Glutamatergic neuron (in vitro differentiated cells): ENCODE measurements at regions not wholly inside any gene's neighbourhood (a gene's known extent, or its start where the extent isn't known, plus 50 kb on each side); places are given as distances from the start of the nearest gene placed in this dataset.

Experiments
- DNase-seq: peaks from one replicate; pipeline ENCODE4 v3.0.0; 2022
- H3K27ac Mint-ChIP-seq: one replicate; pipeline ENCODE4 v1.8.0; 2020; ENCODE audit warnings: mild to moderate bottlenecking, mixed read lengths, inconsistent platforms; ENCODE audit not compliant: unreplicated experiment
- H3K27me3 Mint-ChIP-seq: one replicate; pipeline ENCODE4 v1.8.0; 2020; ENCODE audit warnings: mild to moderate bottlenecking, moderate library complexity, mixed read lengths, inconsistent platforms; ENCODE audit not compliant: unreplicated experiment
- H3K36me3 Mint-ChIP-seq: one replicate; pipeline ENCODE4 v1.8.0; 2020; ENCODE audit warnings: mild to moderate bottlenecking, mixed read lengths, inconsistent platforms; ENCODE audit not compliant: unreplicated experiment
- H3K4me1 Mint-ChIP-seq: one replicate; pipeline ENCODE4 v1.8.0; 2020; ENCODE audit warnings: mild to moderate bottlenecking, low read depth, mixed read lengths, inconsistent platforms; ENCODE audit not compliant: unreplicated experiment
- H3K4me3 Mint-ChIP-seq: one replicate; pipeline ENCODE4 v1.8.0; 2020; ENCODE audit warnings: mild to moderate bottlenecking, mixed read lengths, inconsistent platforms; ENCODE audit not compliant: unreplicated experiment
- H3K9me3 Mint-ChIP-seq: one replicate; pipeline ENCODE4 v1.8.0; 2020; ENCODE audit warnings: mild to moderate bottlenecking, moderate library complexity, mixed read lengths, inconsistent platforms; ENCODE audit not compliant: unreplicated experiment
- CTCF ChIP-seq: fragments of 200-600 bp; sonication (generic); IDR thresholded peaks from one replicate; pipeline ENCODE4 v1.5.0; 2021; ENCODE audit not compliant: partially characterized antibody, unreplicated experiment

DNA sequence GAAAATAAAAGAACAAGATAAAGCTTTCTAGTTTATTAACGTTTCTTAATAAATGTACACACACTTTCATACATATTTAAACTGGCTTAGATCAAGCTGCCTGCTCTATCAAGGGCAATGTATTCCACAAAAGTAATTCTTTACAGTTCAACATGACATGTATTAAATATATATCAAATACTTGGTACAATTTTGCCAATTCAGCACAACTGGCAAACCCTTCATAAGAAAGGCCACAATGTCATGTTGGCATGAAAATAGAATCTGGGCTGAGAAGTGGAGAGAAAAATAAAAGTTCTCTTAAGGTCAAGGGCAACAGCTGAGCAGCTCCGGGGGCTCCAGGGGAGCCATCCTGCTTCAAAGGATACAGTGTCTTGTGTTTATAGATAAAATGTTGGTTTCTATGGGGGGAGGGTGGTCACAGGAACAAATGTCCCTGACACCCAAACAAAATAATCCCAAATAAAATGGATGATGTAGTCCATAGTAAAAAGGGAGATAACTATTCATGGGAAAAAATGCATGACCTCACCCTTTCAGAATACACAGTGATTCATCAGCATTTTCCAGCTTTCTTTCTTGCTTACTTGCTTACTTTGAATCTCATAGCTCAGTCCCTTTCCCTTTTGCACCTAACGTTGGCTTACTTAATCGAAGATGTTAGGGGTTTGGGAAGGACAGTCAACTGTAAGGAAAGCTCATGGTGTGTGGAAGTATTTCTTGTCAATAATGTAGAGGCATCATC is 494.9 kb downstream of the NYAP2 start:
- H3K36me3 Mint-ChIP-seq, result no peaks in the 10 kb centered on the region
- H3K4me3 Mint-ChIP-seq, result no peak overlapping the region
- H3K27ac Mint-ChIP-seq, result no peak overlapping the region
- DNase-seq, result no peak
- no peak for TF ChIP-seq CTCF
- no peaks in the 10 kb centered on the region for H3K4me1 Mint-ChIP-seq
- no peaks in the 10 kb centered on the region for H3K9me3 Mint-ChIP-seq
- no peaks in the 10 kb centered on the region for H3K27me3 Mint-ChIP-seq

DNA sequence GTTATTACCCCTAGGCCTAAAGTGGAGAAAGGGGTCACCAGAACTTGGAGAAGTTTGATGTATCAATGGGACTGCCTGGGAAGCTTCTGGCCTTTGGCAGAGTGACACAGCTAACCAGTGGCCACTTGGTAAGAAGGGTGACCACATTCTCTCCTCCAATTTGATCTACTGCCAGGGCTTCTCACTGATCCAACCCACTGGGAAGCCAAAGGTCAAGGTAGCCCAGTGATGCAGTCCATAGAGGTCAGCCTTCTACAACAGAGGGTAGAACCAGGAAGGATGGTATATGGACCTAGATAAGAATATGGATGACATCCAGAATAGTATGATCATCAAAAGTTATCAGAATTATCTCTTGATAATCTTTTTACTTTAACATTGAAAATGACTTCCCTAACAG is 493.6 kb downstream of the NYAP2 start:
- H3K27me3 Mint-ChIP-seq, result no peaks in the 10 kb centered on the region
- no peak overlapping the region for H3K4me3 Mint-ChIP-seq
- no peaks in the 10 kb centered on the region for H3K4me1 Mint-ChIP-seq
- H3K9me3 Mint-ChIP-seq, result no peaks in the 10 kb centered on the region
- DNase-seq, result no peak
- no peaks in the 10 kb centered on the region for H3K36me3 Mint-ChIP-seq
- H3K27ac Mint-ChIP-seq, result no peak overlapping the region
- no peak for TF ChIP-seq CTCF

DNA sequence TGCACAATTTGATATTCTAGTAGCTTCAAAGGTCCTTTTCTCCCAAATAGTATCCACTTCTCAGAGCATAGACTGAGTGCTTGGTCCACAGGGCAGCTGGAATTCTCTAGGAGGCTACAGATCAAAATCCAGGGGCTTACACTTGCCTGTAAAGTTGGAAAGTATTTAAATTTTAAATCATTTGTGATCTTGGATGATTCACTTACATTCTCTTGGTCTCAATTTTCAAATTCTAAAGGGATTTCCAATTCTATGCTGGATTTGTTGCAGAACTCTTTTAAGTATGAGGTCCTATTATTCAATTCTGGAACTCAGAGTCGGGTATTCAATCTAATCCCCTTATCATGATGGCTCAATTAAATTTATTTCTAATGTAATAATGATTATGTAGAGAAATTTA is 492.3 kb downstream of the NYAP2 start:
- no peaks in the 10 kb centered on the region for H3K36me3 Mint-ChIP-seq
- DNase-seq, result no peak
- no peaks in the 10 kb centered on the region for H3K4me1 Mint-ChIP-seq
- no peak for TF ChIP-seq CTCF
- H3K27me3 Mint-ChIP-seq, result no peaks in the 10 kb centered on the region
- H3K4me3 Mint-ChIP-seq, result no peak overlapping the region
- H3K9me3 Mint-ChIP-seq, result no peaks in the 10 kb centered on the region
- H3K27ac Mint-ChIP-seq, result no peak overlapping the region

DNA sequence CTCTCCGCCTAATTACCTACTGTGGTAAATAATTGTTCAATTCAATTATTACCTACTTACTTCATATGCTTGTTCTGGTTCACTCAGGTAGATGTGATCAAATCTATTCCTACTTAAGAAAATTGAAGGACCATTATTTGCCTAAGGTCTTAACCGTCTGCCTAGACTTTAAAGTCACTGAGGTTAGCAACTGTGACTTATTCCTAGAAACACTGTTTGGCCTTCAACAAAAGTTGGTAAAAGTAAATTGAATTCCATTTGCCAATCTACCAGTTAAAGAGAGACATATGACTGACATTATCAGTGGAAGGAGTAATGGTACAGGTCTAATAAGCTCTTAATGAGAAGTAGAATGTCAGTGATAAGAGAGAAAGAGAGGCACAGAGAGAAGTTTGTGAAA is 491.5 kb downstream of the NYAP2 start:
- Mint-ChIP-seq H3K27ac (no peak overlapping the region), H3K27me3 (no peaks in the 10 kb centered on the region), H3K9me3 (no peaks in the 10 kb centered on the region), H3K4me3 (no peak overlapping the region), H3K4me1 (no peaks in the 10 kb centered on the region), H3K36me3 (no peaks in the 10 kb centered on the region)
- TF ChIP-seq CTCF, result no peak
- no peak for DNase-seq

DNA sequence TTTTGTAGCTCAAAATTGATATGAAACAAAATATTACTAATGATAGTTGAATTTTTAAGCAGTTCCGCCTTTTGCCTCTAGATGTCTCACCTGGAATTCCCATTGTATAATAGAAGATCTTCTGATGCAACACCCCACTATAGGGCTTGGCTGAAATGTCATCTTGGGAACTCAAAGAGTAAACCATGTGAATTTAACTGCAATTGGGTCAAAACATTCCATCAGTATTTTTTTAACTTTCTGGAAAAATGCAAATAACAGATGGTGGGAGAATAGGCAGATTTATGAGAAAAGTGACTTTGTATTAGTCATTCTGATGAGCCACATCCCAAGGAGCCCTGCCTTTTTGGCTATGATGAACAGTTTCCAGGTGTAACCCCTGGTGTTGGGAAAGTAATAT is 489.9 kb downstream of the NYAP2 start:
- peak; percentile 80 for TF ChIP-seq CTCF
- Mint-ChIP-seq H3K4me1 (no peaks in the 10 kb centered on the region), H3K36me3 (no peaks in the 10 kb centered on the region), H3K9me3 (no peaks in the 10 kb centered on the region), H3K27ac (no peak overlapping the region), H3K27me3 (no peaks in the 10 kb centered on the region), H3K4me3 (no peak overlapping the region)
- DNase-seq, result no peak
